8988T (cell line): ENCODE measurements at regions not wholly inside any gene's neighbourhood (a gene's known extent, or its start where the extent isn't known, plus 50 kb on each side); places are given as distances from the start of the nearest gene placed in this dataset.

Experiments used
- DNase-seq: peaks from one replicate; pipeline ENCODE4 v3.0.0; 2011

GRCh38 chr10:62724465-62724864 lies 80.1 kb upstream of the ADO start:
- no peak for DNase-seq

DNA sequence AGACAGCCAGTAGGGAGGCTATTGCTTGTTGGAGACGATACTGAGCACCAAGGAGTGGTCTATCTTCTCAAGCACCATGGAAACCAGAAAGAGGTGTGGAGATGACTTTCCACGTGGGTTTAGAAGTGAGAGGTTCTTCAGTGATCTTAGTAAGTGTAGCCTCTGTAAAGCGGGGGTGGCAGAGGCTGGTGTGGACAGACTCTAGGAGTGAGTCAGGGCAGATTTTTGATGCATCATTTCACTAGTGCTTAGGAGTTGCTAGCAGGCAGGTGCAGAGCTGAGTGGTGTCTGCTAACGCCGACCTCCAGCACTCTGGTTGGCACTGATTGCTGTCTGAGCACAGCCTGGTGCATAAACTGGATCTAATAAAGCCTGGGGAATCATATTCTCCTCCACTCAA lies 78.4 kb upstream of the ADO start:
- DNase-seq = no peak

GRCh38 chr10:62726638-62727037 lies 77.9 kb upstream of the ADO start:
- no peak for DNase-seq

DNA sequence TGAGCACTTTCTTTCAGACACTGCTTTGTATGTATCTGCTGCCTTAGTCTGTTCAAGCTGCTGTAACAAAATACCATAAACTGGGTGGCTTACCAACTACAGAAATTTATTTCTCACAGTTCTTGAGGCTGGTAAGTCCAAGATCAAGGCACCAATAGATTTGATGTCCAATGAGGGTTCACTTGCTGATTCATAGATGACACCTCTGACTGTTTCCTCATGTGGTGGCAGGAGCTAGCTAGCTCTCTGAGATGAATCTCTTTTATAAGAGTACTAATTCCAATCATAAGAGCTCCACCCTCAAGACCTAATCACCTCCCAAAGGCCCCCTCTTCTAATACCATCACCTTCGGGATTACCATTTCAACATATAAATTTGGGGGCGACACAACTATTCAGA lies 76.6 kb upstream of the ADO start:
- no peak for DNase-seq

GRCh38 chr10:62728479-62728878 lies 76.0 kb upstream of the ADO start:
- no peak for DNase-seq

DNA sequence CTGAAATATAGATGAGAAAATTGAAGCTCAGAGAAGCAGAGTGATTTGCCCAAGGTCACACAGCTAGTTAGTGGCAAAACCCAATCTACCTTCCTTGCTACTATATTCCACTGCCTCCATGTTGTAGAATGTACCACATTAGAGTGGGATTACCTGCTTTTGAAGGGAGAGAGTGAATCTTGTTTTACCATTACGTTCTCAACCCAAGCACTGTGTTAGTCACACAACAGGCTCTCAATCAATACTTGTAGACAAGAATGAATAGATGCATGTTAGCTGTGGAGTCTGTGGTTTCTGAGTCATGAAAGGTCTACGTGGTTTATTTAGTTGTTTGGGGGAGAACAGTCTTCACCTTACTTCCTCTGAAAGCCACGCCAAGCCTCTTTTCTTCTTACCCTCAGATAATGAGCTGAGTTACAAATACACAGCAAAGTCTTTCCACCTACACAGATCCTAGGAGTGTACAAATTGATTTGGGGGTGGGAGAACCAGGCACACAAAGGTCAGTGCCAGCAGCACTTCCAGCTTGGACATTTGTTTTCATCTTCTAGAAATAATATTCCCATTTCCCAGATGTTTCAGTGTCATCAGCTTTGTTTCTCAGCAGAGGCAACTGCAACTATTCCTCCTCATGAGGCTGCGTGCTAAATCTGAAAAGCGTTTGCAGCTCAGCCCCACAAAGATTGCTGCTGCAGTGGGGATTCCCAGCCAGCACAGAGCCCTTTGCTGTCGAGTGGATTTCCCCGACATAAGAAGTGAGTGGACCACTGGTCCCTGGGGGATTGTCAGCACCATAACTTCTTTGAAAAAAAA lies 71.5 kb upstream of the ADO start:
- DNase-seq = no peak

DNA sequence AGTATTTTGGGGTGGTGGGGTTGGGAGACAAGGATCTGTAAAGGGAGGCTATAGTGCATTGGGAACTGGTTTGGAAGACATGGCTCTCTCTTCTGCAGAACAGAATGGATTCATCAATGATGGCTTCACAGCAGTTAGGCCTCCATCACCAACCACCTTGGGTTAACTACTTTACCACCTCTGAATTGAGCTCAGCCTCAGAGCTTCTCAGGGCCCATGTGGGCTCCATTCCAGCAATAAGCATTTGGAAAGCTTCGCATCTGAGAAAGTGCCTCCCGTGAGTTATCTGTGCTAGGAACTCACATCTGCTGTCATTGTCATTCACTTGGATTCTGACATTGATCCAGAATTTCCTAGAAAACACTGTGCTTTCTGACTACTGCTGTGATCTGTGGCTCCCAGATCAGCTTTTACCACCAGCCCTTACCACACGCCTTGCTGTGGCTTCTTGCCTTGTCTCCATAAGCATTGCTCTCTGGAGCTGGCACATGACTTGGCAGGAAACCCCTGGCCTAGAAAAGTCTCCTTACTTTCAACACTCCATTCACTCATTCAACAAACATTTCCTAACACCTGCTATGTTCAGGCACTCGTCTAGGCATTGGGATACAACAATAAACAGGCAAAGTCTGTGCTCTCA lies 70.7 kb upstream of the ADO start:
- DNase-seq = no peak

- no peak for DNase-seq
These were observed 69.6 kb upstream of the ADO start for GRCh38 chr10:62734781-62735463.

- no peak for DNase-seq
These were observed 68.9 kb upstream of the ADO start for GRCh38 chr10:62735464-62736167.

- DNase-seq = no peak
These were observed 68.4 kb upstream of the ADO start for GRCh38 chr10:62736168-62736546.

- no peak for DNase-seq
These were observed 65.6 kb upstream of the ADO start for GRCh38 chr10:62738916-62739315.

GRCh38 chr10:62740885-62741745 lies 63.4 kb upstream of the ADO start:
- no peak for DNase-seq

- no peak for DNase-seq
These were observed 62.5 kb upstream of the ADO start for GRCh38 chr10:62741996-62742395.

DNA sequence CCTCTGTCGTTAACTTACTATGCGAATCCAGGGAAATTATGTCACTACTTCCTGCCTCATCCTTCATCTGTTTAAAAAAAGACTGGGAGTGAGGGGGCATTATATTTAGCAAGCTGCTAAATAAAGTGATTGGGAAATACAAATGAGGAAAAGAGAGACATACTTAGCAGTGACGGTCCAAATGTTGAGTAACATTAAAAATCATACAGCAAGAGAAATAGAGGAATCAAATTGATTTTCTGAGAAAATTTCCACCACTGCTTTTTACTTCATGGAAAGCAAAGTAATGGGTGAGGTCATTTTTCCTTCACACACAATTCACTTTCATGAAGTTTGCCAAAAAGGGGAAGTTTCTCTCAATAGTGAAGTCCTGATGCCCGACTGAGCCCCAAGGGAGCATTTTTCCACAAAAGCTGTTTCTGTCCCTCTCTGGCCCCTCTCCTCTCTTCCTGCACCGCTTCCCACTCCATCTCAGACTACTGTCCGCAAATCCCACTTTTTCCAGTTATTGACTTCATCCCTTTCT lies 61.9 kb upstream of the ADO start:
- DNase-seq = no peak

- DNase-seq = no peak
These were observed 60.4 kb upstream of the ADO start for GRCh38 chr10:62744136-62744535.

- DNase-seq = no peak
These were observed 58.9 kb upstream of the ADO start for GRCh38 chr10:62745581-62745980.

DNA sequence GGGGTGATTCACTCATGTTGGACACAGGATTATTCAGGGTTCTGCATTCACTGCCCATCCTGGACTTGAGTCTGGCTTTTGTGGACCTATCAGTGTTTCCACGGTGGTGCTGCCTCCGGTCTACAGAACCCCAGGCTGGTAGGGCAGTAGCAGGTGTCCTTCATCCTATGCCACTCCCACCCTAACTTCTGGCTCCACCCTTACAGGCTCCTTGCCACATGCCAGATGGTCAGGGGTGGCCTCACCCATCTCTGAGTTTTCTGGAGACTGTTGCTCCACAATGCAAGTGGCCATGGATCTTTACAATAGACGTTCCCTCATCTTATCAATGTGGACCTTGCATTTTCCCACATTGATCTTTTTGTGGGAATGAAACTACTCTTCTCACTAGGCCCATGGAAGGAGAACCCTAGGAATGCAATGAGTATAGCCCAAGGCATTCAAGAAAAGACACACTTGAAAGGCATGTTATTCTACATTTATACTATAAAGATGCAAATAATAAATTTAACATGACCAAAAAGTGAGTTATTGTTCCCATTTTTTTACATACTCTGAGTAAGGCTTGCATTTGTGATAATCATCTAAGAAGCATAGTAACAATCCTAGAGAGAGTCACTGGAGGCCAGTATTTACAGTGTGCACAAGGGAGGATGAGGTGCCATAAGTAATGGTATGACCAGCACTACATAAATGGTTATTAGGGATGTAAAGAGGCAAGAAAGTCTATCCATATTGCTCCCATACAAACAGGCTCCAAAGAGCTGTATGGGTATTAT lies 57.4 kb upstream of the ADO start:
- no peak for DNase-seq

DNA sequence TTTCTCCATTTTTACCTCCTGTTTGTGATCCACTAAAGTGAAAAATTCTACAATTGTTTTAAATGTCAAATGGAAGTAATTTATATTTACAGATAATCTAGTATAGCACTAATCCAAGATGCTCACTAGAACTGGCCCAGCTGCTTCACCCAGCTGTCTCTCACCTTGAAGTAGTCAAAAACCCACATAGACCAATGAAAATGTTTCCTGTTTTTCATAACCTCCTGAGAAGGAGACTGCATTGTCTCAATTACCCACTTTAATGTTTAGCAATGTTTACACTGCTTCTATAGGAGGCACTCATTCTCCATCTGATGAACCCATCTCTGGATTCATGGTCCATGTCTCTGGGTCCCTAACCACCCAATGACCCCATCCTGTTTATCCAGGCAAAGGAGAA lies 56.1 kb upstream of the ADO start:
- DNase-seq = no peak

DNA sequence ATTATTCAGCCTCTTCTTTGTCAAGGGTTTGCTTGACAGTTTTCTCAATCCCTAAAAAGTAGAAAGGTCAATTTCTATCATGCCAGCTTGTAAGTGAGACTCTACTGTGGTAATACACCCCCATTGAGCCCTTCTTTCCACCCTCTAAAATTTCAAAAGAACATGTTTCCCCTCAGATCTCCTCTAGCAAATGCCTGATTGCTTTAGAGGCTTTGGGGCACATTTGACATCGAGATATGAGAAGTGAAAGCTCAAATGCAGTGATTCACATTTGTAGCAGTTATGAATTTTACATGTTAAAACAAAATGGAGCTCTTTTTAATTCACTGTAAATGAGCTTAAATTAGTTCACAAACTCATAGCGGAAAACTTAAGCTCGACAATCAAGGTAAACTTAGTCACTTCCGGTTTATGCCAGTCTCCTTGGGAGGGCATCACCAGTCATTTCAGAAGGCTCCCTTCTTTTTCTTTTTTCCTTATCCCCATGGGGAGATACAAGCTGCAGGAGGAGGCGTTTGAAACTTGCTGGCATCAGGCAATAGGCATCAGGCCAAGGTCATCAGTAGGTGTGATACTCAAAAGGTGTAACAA lies 55.3 kb upstream of the ADO start:
- DNase-seq = no peak
